ENCODE measurements at regions not wholly inside any gene's neighbourhood (a gene's known extent, or its start where the extent isn't known, plus 50 kb on each side); places are given as distances from the start of the nearest gene placed in this dataset.

DNA sequence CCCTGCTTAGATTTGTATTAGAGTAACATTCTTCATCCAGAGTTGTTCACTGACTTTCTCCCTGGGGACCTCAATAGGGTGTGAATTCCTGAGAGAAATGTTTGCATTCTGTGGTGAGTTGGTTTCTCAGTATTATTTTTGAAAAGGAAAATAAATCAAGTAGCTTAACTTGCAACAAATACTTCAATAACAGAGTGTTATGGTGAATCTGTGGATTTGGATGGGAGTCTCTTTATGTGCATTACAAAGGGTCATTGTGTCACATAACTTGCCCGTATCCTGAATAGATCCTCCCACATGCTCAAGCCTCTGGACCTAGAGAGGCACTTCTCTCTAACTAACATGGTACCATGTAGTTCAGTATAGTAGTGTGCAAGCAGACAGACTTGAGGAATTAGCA is 68.4 kb upstream of the IPO9 start (continued):
- TF ChIP-seq POLR2A (IDR thresholded peaks at IDR 0.05; ENCODE audit: borderline replicate concordance, extremely low read depth, insufficient read depth, insufficient read length) (no peak), TCF7L2 (IDR thresholded peaks at IDR 0.05; ENCODE audit: borderline replicate concordance, extremely low read depth, insufficient read depth, insufficient read length) (no peak)

DNA sequence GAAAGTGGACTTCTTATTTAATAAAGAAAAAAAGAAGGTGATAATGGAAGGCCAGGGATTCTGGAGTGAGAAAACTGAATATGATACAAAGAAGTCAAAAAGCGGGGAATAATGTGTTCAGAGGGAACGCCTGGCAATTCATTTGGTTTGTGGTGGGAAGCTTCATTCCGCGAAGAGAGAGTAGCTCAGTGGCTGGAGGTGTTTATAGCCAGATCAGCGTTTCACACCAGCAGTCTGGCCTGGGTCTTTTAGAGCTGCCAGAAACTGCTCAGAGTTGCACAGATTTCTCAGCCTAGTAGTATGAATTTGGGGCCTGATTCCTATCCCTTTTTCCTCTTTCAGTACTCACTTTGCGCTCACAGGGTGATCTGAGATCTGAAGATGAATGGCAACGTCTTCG is 67.8 kb upstream of the IPO9 start:
- H3K9ac ChIP-seq (ENCODE audit: low read length): no peak overlapping the region
- no peaks in the 10 kb centered on the region for H3K27me3 ChIP-seq (ENCODE audit: insufficient read depth, low read length)
- POLR2A ChIA-PET: no interaction called here
- H3K36me3 ChIP-seq (ENCODE audit: control insufficient read depth in 1 of 2, insufficient read depth in 2 of 2, low read length in 2 of 2): no peaks in the 10 kb centered on the region
- no peaks in the 10 kb centered on the region for H4K20me1 ChIP-seq (ENCODE audit: insufficient read depth)
- no peak overlapping the region for H2AFZ ChIP-seq (ENCODE audit: low read depth, low read length, poor library complexity, severe bottlenecking)
- RAD21 ChIA-PET (ENCODE audit: low non-redundant PET in 1 of 2, low total read pairs in 2 of 2, uncharacterized antibody in 2 of 2, unreplicated experiment in 2 of 2): no interaction called here
- H3K4me2 ChIP-seq (ENCODE audit: low read length): no peak overlapping the region
- CTCF ChIA-PET: no interaction called here
- TF ChIP-seq JUND (IDR thresholded peaks at IDR 0.05): no peak
- no peak for TF ChIP-seq YY1 (IDR thresholded peaks at IDR 0.05; ENCODE audit: extremely low read depth, insufficient replicate concordance, low read depth, low read length)
- TF ChIP-seq, protein P1, sequence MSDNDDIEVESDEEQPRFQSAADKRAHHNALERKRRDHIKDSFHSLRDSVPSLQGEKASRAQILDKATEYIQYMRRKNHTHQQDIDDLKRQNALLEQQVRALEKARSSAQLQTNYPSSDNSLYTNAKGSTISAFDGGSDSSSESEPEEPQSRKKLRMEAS (IDR thresholded peaks at IDR 0.05): no peak
- no peak for TF ChIP-seq RAD21 (IDR thresholded peaks at IDR 0.05; ENCODE audit: low read depth)
- no peak for TF ChIP-seq ZFX (IDR thresholded peaks at IDR 0.05)
- TF ChIP-seq, protein P2, sequence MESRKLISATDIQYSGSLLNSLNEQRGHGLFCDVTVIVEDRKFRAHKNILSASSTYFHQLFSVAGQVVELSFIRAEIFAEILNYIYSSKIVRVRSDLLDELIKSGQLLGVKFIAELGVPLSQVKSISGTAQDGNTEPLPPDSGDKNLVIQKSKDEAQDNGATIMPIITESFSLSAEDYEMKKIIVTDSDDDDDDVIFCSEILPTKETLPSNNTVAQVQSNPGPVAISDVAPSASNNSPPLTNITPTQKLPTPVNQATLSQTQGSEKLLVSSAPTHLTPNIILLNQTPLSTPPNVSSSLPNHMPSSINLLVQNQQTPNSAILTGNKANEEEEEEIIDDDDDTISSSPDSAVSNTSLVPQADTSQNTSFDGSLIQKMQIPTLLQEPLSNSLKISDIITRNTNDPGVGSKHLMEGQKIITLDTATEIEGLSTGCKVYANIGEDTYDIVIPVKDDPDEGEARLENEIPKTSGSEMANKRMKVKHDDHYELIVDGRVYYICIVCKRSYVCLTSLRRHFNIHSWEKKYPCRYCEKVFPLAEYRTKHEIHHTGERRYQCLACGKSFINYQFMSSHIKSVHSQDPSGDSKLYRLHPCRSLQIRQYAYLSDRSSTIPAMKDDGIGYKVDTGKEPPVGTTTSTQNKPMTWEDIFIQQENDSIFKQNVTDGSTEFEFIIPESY (IDR thresholded peaks at IDR 0.05; ENCODE audit: extremely low read depth, insufficient replicate concordance, low read length): no peak
- no peaks in the 10 kb centered on the region for H3K79me2 ChIP-seq (ENCODE audit: insufficient read depth, low read length)
- intact Hi-C loops (cut with micrococcal nuclease): no loop called here
- H3K9me3 ChIP-seq (ENCODE audit: control insufficient read depth in 1 of 2, insufficient read depth in 1 of 2, low read depth in 1 of 2, low read length in 2 of 2): no peaks in the 10 kb centered on the region
- DNase-seq (ENCODE audit: low read depth, low spot score) (no peak), ATAC-seq (no peak)
- H3K9me2 ChIP-seq (ENCODE audit: insufficient read depth): no peaks in the 10 kb centered on the region
- BruUV-seq (replicated peaks): no TSS peak
- H3K27ac ChIP-seq (ENCODE audit: low read depth, low read length): no peak overlapping the region
- peaks cover 0 to 15% of the 10 kb centered on the region in 2 experiments; a peak in 1 of 4 replicates for H3K4me1 ChIP-seq (ENCODE audit: control insufficient read depth in 1 of 2, insufficient read depth in 2 of 2, low read length in 2 of 2)
- H3K4me3 ChIP-seq (replicated peaks in 1 of 2; ENCODE audit: low read depth in 1 of 2, low read length in 2 of 2): no peak overlapping the region
